HG03175 (cell line): ENCODE measurements at regions not wholly inside any gene's neighbourhood (a gene's known extent, or its start where the extent isn't known, plus 50 kb on each side); places are given as distances from the start of the nearest gene placed in this dataset.
"Not testable (repeated sequence)": the region's sequence is repeated elsewhere in the genome, so short reads cannot be mapped to it uniquely, and the experiment has no call there.

Source experiments
- ATAC-seq: cut with Tn5 transposase; IDR thresholded peaks from one replicate; pipeline ENCODE4 v1.9.1; 2021; ENCODE audit warnings: mild to moderate bottlenecking, moderate library complexity; ENCODE audit not compliant: unreplicated experiment

GRCh38 chr3:168671091-168671490, 575.4 kb upstream of the GOLIM4 start:
- ATAC-seq: no peak

GRCh38 chr3:168660879-168661657, 565.3 kb upstream of the GOLIM4 start:
- not testable (repeated sequence) for ATAC-seq

- ATAC-seq: no peak
Measured at GRCh38 chr3:168659015-168659414, 563.3 kb upstream of the GOLIM4 start.

GRCh38 chr3:168655611-168656010, 559.9 kb upstream of the GOLIM4 start:
- no peak for ATAC-seq

GRCh38 chr3:168654700-168655099, 559.0 kb upstream of the GOLIM4 start:
- no peak for ATAC-seq

GRCh38 chr3:168653255-168653654, 557.5 kb upstream of the GOLIM4 start:
- no peak for ATAC-seq

GRCh38 chr3:168648321-168648720, 552.6 kb upstream of the GOLIM4 start:
- no peak for ATAC-seq

GRCh38 chr3:168647582-168647981, 551.9 kb upstream of the GOLIM4 start:
- no peak for ATAC-seq

GRCh38 chr3:168645180-168645579, 549.5 kb upstream of the GOLIM4 start:
- no peak for ATAC-seq

GRCh38 chr3:168628549-168628948, 532.8 kb upstream of the GOLIM4 start:
- no peak for ATAC-seq

GRCh38 chr3:168625477-168625876, 529.8 kb upstream of the GOLIM4 start:
- no peak for ATAC-seq

- no peak for ATAC-seq
Measured at GRCh38 chr3:168624892-168625448, 529.2 kb upstream of the GOLIM4 start.

- ATAC-seq: no peak
Measured at GRCh38 chr3:168624195-168624594, 528.5 kb upstream of the GOLIM4 start.

GRCh38 chr3:168622795-168623194, 527.1 kb upstream of the GOLIM4 start:
- ATAC-seq: no peak

- peak; percentile 58 for ATAC-seq
Measured at GRCh38 chr3:168620854-168621253, 525.1 kb upstream of the GOLIM4 start.

- ATAC-seq: no peak
Measured at GRCh38 chr3:168618827-168619470, 523.2 kb upstream of the GOLIM4 start.

GRCh38 chr3:168617658-168618057, 521.9 kb upstream of the GOLIM4 start:
- no peak for ATAC-seq

- no peak for ATAC-seq
Measured at GRCh38 chr3:168616915-168617314, 521.2 kb upstream of the GOLIM4 start.

- no peak for ATAC-seq
Measured at GRCh38 chr3:168615493-168616020, 519.8 kb upstream of the GOLIM4 start.

GRCh38 chr3:168613151-168613550, 517.4 kb upstream of the GOLIM4 start:
- no peak for ATAC-seq

GRCh38 chr3:168612671-168613070, 516.9 kb upstream of the GOLIM4 start:
- no peak for ATAC-seq

GRCh38 chr3:168611826-168612225, 516.1 kb upstream of the GOLIM4 start:
- ATAC-seq: no peak
